ENCODE measurements at regions not wholly inside any gene's neighbourhood (a gene's known extent, or its start where the extent isn't known, plus 50 kb on each side); places are given as distances from the start of the nearest gene placed in this dataset.

DNA sequence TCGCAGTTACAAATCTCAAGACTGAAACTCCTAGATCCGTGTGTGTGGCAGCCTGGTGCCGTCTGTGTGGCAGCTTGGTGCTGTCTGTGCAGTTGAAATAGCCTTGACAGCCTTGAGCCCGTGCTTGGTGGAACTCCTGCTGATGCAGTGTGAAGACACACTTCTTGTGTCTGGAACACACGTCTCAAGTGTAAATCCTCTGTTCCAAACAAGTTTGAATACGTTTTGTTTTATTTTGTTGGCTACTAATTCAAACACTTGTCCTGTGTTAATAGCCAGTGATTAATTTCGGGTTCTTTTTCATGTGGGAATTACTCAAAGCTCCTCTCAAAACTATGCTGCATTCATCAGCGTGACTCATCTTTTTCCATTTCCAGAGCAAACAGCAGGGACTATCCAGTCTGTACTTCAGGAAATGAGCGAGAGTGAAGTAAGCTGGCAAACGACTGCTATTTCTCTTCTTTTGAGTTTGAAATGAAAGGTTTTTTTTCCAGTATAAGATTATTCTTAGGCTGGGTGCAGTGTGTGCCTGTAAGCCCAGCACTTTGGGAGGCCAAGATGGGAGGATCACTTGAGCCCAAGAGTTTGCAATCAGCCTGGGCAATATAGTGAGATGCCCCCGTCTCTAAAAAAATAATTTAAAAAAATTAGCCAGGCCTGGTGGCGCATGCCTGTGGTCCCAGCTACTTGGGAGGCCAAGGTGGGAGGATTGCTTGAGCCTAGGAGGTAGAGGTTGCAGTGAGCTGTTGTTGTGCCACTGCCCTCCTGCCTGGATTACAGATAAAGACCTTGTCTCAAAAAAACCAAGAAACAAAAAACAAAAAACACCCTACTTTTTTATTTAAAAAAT lies 152.9 kb downstream of the SPP2 start:
- TF ChIP-seq POLR2AphosphoS5 (IDR thresholded peaks at IDR 0.05; ENCODE audit: low read depth) (no peak), SPI1 (IDR thresholded peaks at IDR 0.05; ENCODE audit: borderline replicate concordance, low read depth) (no peak), GABPA (IDR thresholded peaks at IDR 0.05; ENCODE audit: low read depth) (no peak)
- TF ChIP-seq, protein P1, sequence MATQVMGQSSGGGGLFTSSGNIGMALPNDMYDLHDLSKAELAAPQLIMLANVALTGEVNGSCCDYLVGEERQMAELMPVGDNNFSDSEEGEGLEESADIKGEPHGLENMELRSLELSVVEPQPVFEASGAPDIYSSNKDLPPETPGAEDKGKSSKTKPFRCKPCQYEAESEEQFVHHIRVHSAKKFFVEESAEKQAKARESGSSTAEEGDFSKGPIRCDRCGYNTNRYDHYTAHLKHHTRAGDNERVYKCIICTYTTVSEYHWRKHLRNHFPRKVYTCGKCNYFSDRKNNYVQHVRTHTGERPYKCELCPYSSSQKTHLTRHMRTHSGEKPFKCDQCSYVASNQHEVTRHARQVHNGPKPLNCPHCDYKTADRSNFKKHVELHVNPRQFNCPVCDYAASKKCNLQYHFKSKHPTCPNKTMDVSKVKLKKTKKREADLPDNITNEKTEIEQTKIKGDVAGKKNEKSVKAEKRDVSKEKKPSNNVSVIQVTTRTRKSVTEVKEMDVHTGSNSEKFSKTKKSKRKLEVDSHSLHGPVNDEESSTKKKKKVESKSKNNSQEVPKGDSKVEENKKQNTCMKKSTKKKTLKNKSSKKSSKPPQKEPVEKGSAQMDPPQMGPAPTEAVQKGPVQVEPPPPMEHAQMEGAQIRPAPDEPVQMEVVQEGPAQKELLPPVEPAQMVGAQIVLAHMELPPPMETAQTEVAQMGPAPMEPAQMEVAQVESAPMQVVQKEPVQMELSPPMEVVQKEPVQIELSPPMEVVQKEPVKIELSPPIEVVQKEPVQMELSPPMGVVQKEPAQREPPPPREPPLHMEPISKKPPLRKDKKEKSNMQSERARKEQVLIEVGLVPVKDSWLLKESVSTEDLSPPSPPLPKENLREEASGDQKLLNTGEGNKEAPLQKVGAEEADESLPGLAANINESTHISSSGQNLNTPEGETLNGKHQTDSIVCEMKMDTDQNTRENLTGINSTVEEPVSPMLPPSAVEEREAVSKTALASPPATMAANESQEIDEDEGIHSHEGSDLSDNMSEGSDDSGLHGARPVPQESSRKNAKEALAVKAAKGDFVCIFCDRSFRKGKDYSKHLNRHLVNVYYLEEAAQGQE (IDR thresholded peaks at IDR 0.05; ENCODE audit: insufficient replicate concordance, low read depth) = no peak
- no peak overlapping the region for H3K4me3 ChIP-seq (replicated peaks; ENCODE audit: insufficient read depth, low read length)
- no peak overlapping the region for H3K27ac ChIP-seq (replicated peaks)
- DNase-seq (ENCODE audit: low read depth in 1 of 2, low spot score in 1 of 2) = no peak
- no peaks in the 10 kb centered on the region for H3K27me3 ChIP-seq (ENCODE audit: insufficient read depth, poor library complexity, severe bottlenecking)

DNA sequence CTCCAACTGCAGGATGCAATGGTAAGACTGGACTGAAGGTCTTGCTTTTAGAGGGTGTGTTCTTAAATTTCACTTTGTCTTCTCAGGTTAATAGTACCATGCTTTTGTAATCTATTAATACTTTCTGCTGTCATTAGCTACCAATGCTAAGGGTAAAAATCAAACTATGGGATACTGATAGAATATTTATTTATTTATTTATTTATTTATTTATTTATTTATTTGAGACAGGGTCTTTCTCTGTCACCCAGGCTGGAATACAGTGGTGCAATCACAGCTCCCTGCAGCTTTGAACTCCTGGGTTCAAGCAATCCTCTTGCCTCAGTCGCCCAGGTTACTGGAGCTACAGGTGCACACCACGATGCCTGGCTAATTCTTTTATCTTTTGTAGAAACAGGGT lies 152.1 kb downstream of the SPP2 start:
- TF ChIP-seq GABPA (IDR thresholded peaks at IDR 0.05; ENCODE audit: low read depth) = no peak
- TF ChIP-seq POLR2AphosphoS5 (IDR thresholded peaks at IDR 0.05; ENCODE audit: low read depth) = no peak
- TF ChIP-seq, protein P2, sequence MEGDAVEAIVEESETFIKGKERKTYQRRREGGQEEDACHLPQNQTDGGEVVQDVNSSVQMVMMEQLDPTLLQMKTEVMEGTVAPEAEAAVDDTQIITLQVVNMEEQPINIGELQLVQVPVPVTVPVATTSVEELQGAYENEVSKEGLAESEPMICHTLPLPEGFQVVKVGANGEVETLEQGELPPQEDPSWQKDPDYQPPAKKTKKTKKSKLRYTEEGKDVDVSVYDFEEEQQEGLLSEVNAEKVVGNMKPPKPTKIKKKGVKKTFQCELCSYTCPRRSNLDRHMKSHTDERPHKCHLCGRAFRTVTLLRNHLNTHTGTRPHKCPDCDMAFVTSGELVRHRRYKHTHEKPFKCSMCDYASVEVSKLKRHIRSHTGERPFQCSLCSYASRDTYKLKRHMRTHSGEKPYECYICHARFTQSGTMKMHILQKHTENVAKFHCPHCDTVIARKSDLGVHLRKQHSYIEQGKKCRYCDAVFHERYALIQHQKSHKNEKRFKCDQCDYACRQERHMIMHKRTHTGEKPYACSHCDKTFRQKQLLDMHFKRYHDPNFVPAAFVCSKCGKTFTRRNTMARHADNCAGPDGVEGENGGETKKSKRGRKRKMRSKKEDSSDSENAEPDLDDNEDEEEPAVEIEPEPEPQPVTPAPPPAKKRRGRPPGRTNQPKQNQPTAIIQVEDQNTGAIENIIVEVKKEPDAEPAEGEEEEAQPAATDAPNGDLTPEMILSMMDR (IDR thresholded peaks at IDR 0.05; ENCODE audit: insufficient read depth, low read length) = no peak
- TF ChIP-seq, protein P1 (IDR thresholded peaks at IDR 0.05; ENCODE audit: insufficient replicate concordance, low read depth) = no peak
- TF ChIP-seq SPI1 (IDR thresholded peaks at IDR 0.05; ENCODE audit: borderline replicate concordance, low read depth) = no peak
- no peak overlapping the region for H3K4me3 ChIP-seq (replicated peaks; ENCODE audit: insufficient read depth, low read length)
- H3K27ac ChIP-seq (replicated peaks) = no peak overlapping the region
- no peaks in the 10 kb centered on the region for H3K27me3 ChIP-seq (ENCODE audit: insufficient read depth, poor library complexity, severe bottlenecking)
- no peak for DNase-seq (ENCODE audit: low read depth in 1 of 2, low spot score in 1 of 2)

DNA sequence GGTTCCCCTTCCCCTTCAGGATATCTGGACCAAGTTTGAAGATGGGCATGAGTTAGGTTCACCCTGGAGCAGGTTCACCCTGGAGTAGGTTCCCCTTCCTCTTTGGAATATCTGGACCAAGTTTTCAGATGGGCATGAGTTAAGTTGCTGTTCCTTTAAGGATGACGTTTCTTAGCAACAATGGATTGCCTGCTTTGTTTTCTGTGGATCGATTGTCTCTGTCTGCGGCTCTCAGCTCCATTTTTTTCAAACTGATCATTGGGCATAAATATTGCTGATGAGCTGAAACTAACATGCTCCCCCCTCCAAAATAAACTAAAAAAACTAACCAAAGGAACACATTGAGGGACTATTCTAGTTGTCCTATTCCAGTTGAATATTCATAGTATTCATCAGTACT lies 149.5 kb downstream of the SPP2 start:
- TF ChIP-seq SPI1 (IDR thresholded peaks at IDR 0.05; ENCODE audit: borderline replicate concordance, low read depth) (no peak), GABPA (IDR thresholded peaks at IDR 0.05; ENCODE audit: low read depth) (no peak), POLR2AphosphoS5 (IDR thresholded peaks at IDR 0.05; ENCODE audit: low read depth) (no peak)
- TF ChIP-seq, protein P1 (IDR thresholded peaks at IDR 0.05; ENCODE audit: insufficient replicate concordance, low read depth) = no peak
- TF ChIP-seq, protein P2 (IDR thresholded peaks at IDR 0.05; ENCODE audit: insufficient read depth, low read length) = no peak
- H3K4me3 ChIP-seq (replicated peaks; ENCODE audit: insufficient read depth, low read length) = no peak overlapping the region
- DNase-seq (ENCODE audit: low read depth in 1 of 2, low spot score in 1 of 2) = no peak
- H3K27ac ChIP-seq (replicated peaks) = no peak overlapping the region
- H3K27me3 ChIP-seq (ENCODE audit: insufficient read depth, poor library complexity, severe bottlenecking) = no peaks in the 10 kb centered on the region
